Transverse colon (tissue), 4 donors: ENCODE measurements at regions not wholly inside any gene's neighbourhood (a gene's known extent, or its start where the extent isn't known, plus 50 kb on each side); places are given as distances from the start of the nearest gene placed in this dataset.
"Not testable (repeated sequence)": the region's sequence is repeated elsewhere in the genome, so short reads cannot be mapped to it uniquely, and the experiment has no call there.

Source experiments
- DNase-seq: peaks from one replicate; pipeline ENCODE4 v3.0.0-alpha.2; 2019
- H3K27ac ChIP-seq, 4 donors: fragments of 200-600 bp; sonication (generic); 2 replicates each; pipeline ENCODE4 v1.5.1; 2016 to 2018; ENCODE audit warnings: inconsistent platforms in 4 of 4
- H3K27me3 ChIP-seq: fragments of 200-600 bp; sonication (generic); 2 replicates; pipeline ENCODE4 v1.5.1; 2017; ENCODE audit warnings: inconsistent platforms
- H3K36me3 ChIP-seq, 4 donors: fragments of 200-600 bp; sonication (generic); 2 replicates each; pipeline ENCODE4 v1.5.1; 2017 to 2019; ENCODE audit warnings: inconsistent platforms in 4 of 4
- H3K4me1 ChIP-seq, 4 donors: fragments of 200-600 bp; sonication (generic); 2 replicates each; pipeline ENCODE4 v1.5.1; 2017 to 2020; ENCODE audit warnings: inconsistent platforms in 4 of 4
- H3K4me3 ChIP-seq, 4 donors: fragments of 200-600 bp; sonication (generic); 1 replicate in 1 of 4; 2 replicates in 3 of 4; pipeline versions ENCODE4 v1.5.1 to v1.6.1; 2017 to 2019; ENCODE audit warnings: inconsistent platforms in 4 of 4
- H3K9me3 ChIP-seq, 2 donors: fragments of 200-600 bp; sonication (generic); 2 replicates each; pipeline ENCODE4 v1.5.1; 2017 to 2019; ENCODE audit warnings: inconsistent platforms in 2 of 2
- CTCF ChIP-seq, 5 experiments: fragments of 200-600 bp in 3 of 5; fragments of 450-650 bp in 2 of 5; sonication (generic) in 3 of 5; IDR thresholded peaks; 1 replicate in 2 of 5; 2 replicates in 3 of 5; pipeline ENCODE4 v1.5.1; 2016 to 2017; ENCODE audit warnings: antibody characterized with exemption in 5 of 5, inconsistent platforms in 3 of 5, mild to moderate bottlenecking in 2 of 5, moderate library complexity in 1 of 5
- EP300 ChIP-seq: sonication (generic); formaldehyde crosslinking; IDR thresholded peaks from one replicate; pipeline ENCODE4 v1.6.1; 2017; ENCODE audit warnings: antibody characterized with exemption, low read depth
- POLR2A ChIP-seq: fragments of 450-650 bp; IDR thresholded peaks from one replicate; pipeline ENCODE4 v1.6.1; 2016; ENCODE audit warnings: antibody characterized with exemption, mild to moderate bottlenecking, moderate library complexity
- POLR2AphosphoS5 ChIP-seq, 3 donors: sonication (generic); formaldehyde crosslinking; IDR thresholded peaks; one replicate each; pipeline ENCODE4 v1.6.1; 2016; ENCODE audit warnings: antibody characterized with exemption in 3 of 3
- WGBS, 2 donors: methylation state at CpG; one replicate each; pipeline ENCODE4 v1.1.5; 2018; ENCODE audit warnings: low coverage in 1 of 2; 5-methylcytosine and 5-hydroxymethylcytosine counted together
- in situ Hi-C, 4 donors: fragments of 200-750 bp; cut with MboI; loops; one replicate each; pipeline versions ENCODE4 v1.15.0 to v1.15.1; 2017; ENCODE audit warnings: low sequenced_read_pairs in 3 of 4, low pct_ligation_motif_present in 1 of 4, low pct_unique_long_range_greater_than_20kb in 1 of 4
- intact Hi-C: fragments of 100-400 bp; cut with DNase I; formaldehyde crosslinking; loops from one replicate; pipeline ENCODE4 v1.15.1; 2023; ENCODE audit warnings: low total_unique reads

- Histone ChIP-seq H3K27me3 (no peaks in the 10 kb centered on the region), H3K9me3 (no peaks in the 10 kb centered on the region), H3K27ac (no peak overlapping the region), H3K4me3 (no peak overlapping the region), H3K4me1 (no peaks in the 10 kb centered on the region), H3K36me3 (no peaks in the 10 kb centered on the region)
- intact Hi-C loops (no loop called here), in situ Hi-C loops (no loop called here)
- TF ChIP-seq POLR2A = no peak
- TF ChIP-seq POLR2AphosphoS5 (IDR thresholded peaks at IDR 0.05) = no peak
- TF ChIP-seq EP300 = no peak
- no peak for TF ChIP-seq CTCF (IDR thresholded peaks at IDR 0.05)
- no peak for DNase-seq
These were observed 462.7 kb upstream of the ATP11B start for GRCh38 chr3:182330646-182331045.

- DNase-seq = no peak
- no peaks in the 10 kb centered on the region for H3K9me3 ChIP-seq
- WGBS, 2 donors = 44 to 57% methylated on average over 4 of the region's 4 CpGs
- H3K4me3 ChIP-seq = no peak overlapping the region
- no peak overlapping the region for H3K27ac ChIP-seq
- TF ChIP-seq POLR2A = no peak
- no peak for TF ChIP-seq POLR2AphosphoS5 (IDR thresholded peaks at IDR 0.05)
- no peak for TF ChIP-seq EP300
- no peak for TF ChIP-seq CTCF (IDR thresholded peaks at IDR 0.05)
- intact Hi-C loops (no loop called here), in situ Hi-C loops (no loop called here)
- no peaks in the 10 kb centered on the region for H3K4me1 ChIP-seq
- H3K36me3 ChIP-seq = no peaks in the 10 kb centered on the region
- H3K27me3 ChIP-seq = no peaks in the 10 kb centered on the region
These were observed 462.0 kb upstream of the ATP11B start for GRCh38 chr3:182331341-182331740.

GRCh38 chr3:182342252-182342651, 451.1 kb upstream of the ATP11B start:
- H3K36me3 ChIP-seq = no peaks in the 10 kb centered on the region
- DNase-seq = no peak
- no peak for TF ChIP-seq CTCF (IDR thresholded peaks at IDR 0.05)
- no peaks in the 10 kb centered on the region for H3K9me3 ChIP-seq
- intact Hi-C loops (no loop called here), in situ Hi-C loops (no loop called here)
- H3K27ac ChIP-seq = no peak overlapping the region
- H3K4me3 ChIP-seq = no peak overlapping the region
- H3K4me1 ChIP-seq = no peaks in the 10 kb centered on the region
- H3K27me3 ChIP-seq = no peaks in the 10 kb centered on the region
- WGBS, 2 donors = 60 to 65% methylated on average over 1 of the region's 1 CpG

- H3K4me3 ChIP-seq, H3K27me3 ChIP-seq, H3K27ac ChIP-seq, H3K9me3 ChIP-seq, H3K36me3 ChIP-seq, in situ Hi-C loops, DNase-seq, H3K4me1 ChIP-seq, intact Hi-C loops: not testable (repeated sequence)
These were observed 449.3 kb upstream of the ATP11B start for GRCh38 chr3:182344026-182344425.

- WGBS, 2 donors = 39 to 42% methylated on average over 2 of the region's 2 CpGs
- intact Hi-C loops = no loop called here
- H3K4me3 ChIP-seq = no peak overlapping the region
- in situ Hi-C loops = no loop called here
- H3K36me3 ChIP-seq = no peaks in the 10 kb centered on the region
- no peak for DNase-seq
- no peak overlapping the region for H3K27ac ChIP-seq
- TF ChIP-seq POLR2AphosphoS5 (IDR thresholded peaks at IDR 0.05) (no peak), CTCF (IDR thresholded peaks at IDR 0.05) (no peak), POLR2A (no peak), EP300 (no peak)
- no peaks in the 10 kb centered on the region for H3K4me1 ChIP-seq
- H3K27me3 ChIP-seq = no peaks in the 10 kb centered on the region
- no peaks in the 10 kb centered on the region for H3K9me3 ChIP-seq
These were observed 444.3 kb upstream of the ATP11B start for GRCh38 chr3:182349051-182349450.
